Esophagus squamous epithelium (tissue), 5 donors: ENCODE measurements at regions not wholly inside any gene's neighbourhood (a gene's known extent, or its start where the extent isn't known, plus 50 kb on each side); places are given as distances from the start of the nearest gene placed in this dataset.

ENCODE experiments used
- DNase-seq: peaks from one replicate; lab custom pipeline; 2025; lab: John Stamatoyannopoulos, UW
- H3K27ac ChIP-seq, 4 donors: fragments of 200-600 bp; sonication (generic); one replicate each; pipeline ENCODE4 v1.5.1; 2016 to 2019; ENCODE audit warnings: mild to moderate bottlenecking in 1 of 4
- H3K27me3 ChIP-seq, 4 donors: fragments of 200-600 bp; sonication (generic); 1 replicate in 3 of 4; 2 replicates in 1 of 4; pipeline versions ENCODE4 v1.5.1 to v1.6.0; 2017 to 2021; ENCODE audit warnings: antibody characterized with exemption in 1 of 4
- H3K36me3 ChIP-seq, 3 donors: fragments of 200-600 bp; sonication (generic); one replicate each; pipeline ENCODE4 v1.5.1; 2016 to 2019
- H3K4me1 ChIP-seq, 3 donors: fragments of 200-600 bp; sonication (generic); one replicate each; pipeline ENCODE4 v1.5.1; 2017 to 2019
- H3K4me3 ChIP-seq, 4 donors: fragments of 200-600 bp; sonication (generic); 1 replicate in 3 of 4; 2 replicates in 1 of 4; pipeline ENCODE4 v1.5.1; 2016 to 2019; ENCODE audit warnings: mild to moderate bottlenecking in 2 of 4, moderate library complexity in 1 of 4
- H3K9me3 ChIP-seq, 3 donors: fragments of 200-600 bp; sonication (generic); one replicate each; pipeline ENCODE4 v1.5.1; 2016 to 2019
- CTCF ChIP-seq, 6 experiments: fragments of 450-650 bp in 4 of 6; fragments of 200-600 bp in 2 of 6; sonication (generic) in 2 of 6; IDR thresholded peaks; one replicate each; pipeline ENCODE4 v1.5.1; 2016 to 2019; ENCODE audit warnings: antibody characterized with exemption in 6 of 6, mild to moderate bottlenecking in 4 of 6, moderate library complexity in 4 of 6
- POLR2A ChIP-seq, 4 donors: fragments of 450-650 bp; IDR thresholded peaks; one replicate each; pipeline ENCODE4 v1.6.1; 2017; ENCODE audit warnings: antibody characterized with exemption in 4 of 4, mild to moderate bottlenecking in 4 of 4, moderate library complexity in 3 of 4
- WGBS, 2 donors: methylation state at CpG; one replicate each; pipeline ENCODE4 v1.1.5; 2018; 5-methylcytosine and 5-hydroxymethylcytosine counted together
- intact Hi-C: fragments of 100-400 bp; cut with DNase I; formaldehyde crosslinking; loops from one replicate; pipeline ENCODE4 v1.15.0; 2022
- donor health status: DM: yes; HTN: yes; CAD: no.

GRCh38 chr2:51846796-51847195 lies 814.9 kb upstream of the NRXN1 start:
- Histone ChIP-seq H3K9me3 (peaks cover 0 to 6% (median 0%) of the 10 kb centered on the region in 3 donors), H3K4me1 (no peaks in the 10 kb centered on the region), H3K36me3 (no peaks in the 10 kb centered on the region), H3K27me3 (no peaks in the 10 kb centered on the region), H3K27ac (no peak overlapping the region), H3K4me3 (no peak overlapping the region)
- no peak for DNase-seq
- no peak for TF ChIP-seq POLR2A (IDR thresholded peaks at IDR 0.05)
- TF ChIP-seq CTCF (IDR thresholded peaks at IDR 0.05) = no peak
- intact Hi-C loops = no loop called here

GRCh38 chr2:51846018-51846417 lies 814.1 kb upstream of the NRXN1 start:
- Histone ChIP-seq H3K4me3 (no peak overlapping the region), H3K27ac (no peak overlapping the region), H3K36me3 (no peaks in the 10 kb centered on the region), H3K4me1 (no peaks in the 10 kb centered on the region), H3K9me3 (peaks cover 0 to 6% (median 0%) of the 10 kb centered on the region in 3 donors), H3K27me3 (no peaks in the 10 kb centered on the region)
- DNase-seq = no peak
- TF ChIP-seq POLR2A (IDR thresholded peaks at IDR 0.05) (no peak), CTCF (IDR thresholded peaks at IDR 0.05) (no peak)
- intact Hi-C loops = no loop called here

GRCh38 chr2:51844596-51844995 lies 812.7 kb upstream of the NRXN1 start:
- intact Hi-C loops = no loop called here
- H3K4me3 ChIP-seq = no peak overlapping the region
- peaks cover 0 to 6% (median 0%) of the 10 kb centered on the region in 3 donors for H3K9me3 ChIP-seq
- no peak overlapping the region for H3K27ac ChIP-seq
- H3K27me3 ChIP-seq = no peaks in the 10 kb centered on the region
- no peak for TF ChIP-seq POLR2A (IDR thresholded peaks at IDR 0.05)
- no peak for TF ChIP-seq CTCF (IDR thresholded peaks at IDR 0.05)
- 70 to 76% methylated on average over 3 of the region's 3 CpGs for WGBS, 2 donors
- DNase-seq = no peak
- H3K36me3 ChIP-seq = no peaks in the 10 kb centered on the region
- no peaks in the 10 kb centered on the region for H3K4me1 ChIP-seq

GRCh38 chr2:51829477-51829876 lies 797.5 kb upstream of the NRXN1 start:
- H3K9me3 ChIP-seq = no peaks in the 10 kb centered on the region
- no peak overlapping the region for H3K4me3 ChIP-seq
- intact Hi-C loops = no loop called here
- TF ChIP-seq POLR2A (IDR thresholded peaks at IDR 0.05) (no peak), CTCF (IDR thresholded peaks at IDR 0.05) (no peak)
- no peaks in the 10 kb centered on the region for H3K4me1 ChIP-seq
- no peaks in the 10 kb centered on the region for H3K36me3 ChIP-seq
- H3K27me3 ChIP-seq = no peaks in the 10 kb centered on the region
- DNase-seq = no peak
- H3K27ac ChIP-seq = no peak overlapping the region

GRCh38 chr2:51825823-51826222 lies 793.9 kb upstream of the NRXN1 start:
- H3K9me3 ChIP-seq = no peaks in the 10 kb centered on the region
- H3K36me3 ChIP-seq = no peaks in the 10 kb centered on the region
- 22 to 24% methylated on average over 1 of the region's 1 CpG for WGBS, 2 donors
- H3K27ac ChIP-seq = no peak overlapping the region
- H3K4me3 ChIP-seq = no peak overlapping the region
- intact Hi-C loops = no loop called here
- H3K27me3 ChIP-seq = no peaks in the 10 kb centered on the region
- DNase-seq = no peak
- TF ChIP-seq CTCF (IDR thresholded peaks at IDR 0.05) = no peak
- no peak for TF ChIP-seq POLR2A (IDR thresholded peaks at IDR 0.05)
- H3K4me1 ChIP-seq = no peaks in the 10 kb centered on the region
